ENCODE measurements at regions not wholly inside any gene's neighbourhood (a gene's known extent, or its start where the extent isn't known, plus 50 kb on each side); places are given as distances from the start of the nearest gene placed in this dataset.

GRCh38 chr5:7320701-7321301 is 75.1 kb upstream of the ADCY2 start:
- Histone ChIP-seq H3K18ac (ENCODE audit: low read depth, low read length) (no peak overlapping the region), H3K36me3 (ENCODE audit: control insufficient read depth, insufficient read depth, low read length) (no peaks in the 10 kb centered on the region), H2AK5ac (ENCODE audit: low read depth, low read length) (no peak overlapping the region), H2BK5ac (ENCODE audit: low read depth, low read length, poor library complexity, severe bottlenecking) (no peak overlapping the region), H3K4me3 (ENCODE audit: insufficient read depth, low read depth, low read length) (no peak overlapping the region), H3K9me1 (ENCODE audit: insufficient read depth, low read length) (no peaks in the 10 kb centered on the region), H4K20me1 (ENCODE audit: insufficient read depth, low read length) (no peaks in the 10 kb centered on the region), H3K9me3 (ENCODE audit: control insufficient read depth, insufficient read depth, low read length) (peaks cover 12% of the 10 kb centered on the region), H3K4me2 (ENCODE audit: low read depth, low read length) (no peak overlapping the region), H3K27me3 (ENCODE audit: control insufficient read depth, insufficient read depth, low read length) (no peaks in the 10 kb centered on the region), H2AK9ac (replicated peaks; ENCODE audit: low read depth, low read length, poor library complexity) (no peak overlapping the region), H3K4ac (ENCODE audit: low read depth, low read length) (no peak overlapping the region), H4K91ac (ENCODE audit: insufficient read depth, low read depth, low read length) (no peak overlapping the region), H4K8ac (ENCODE audit: low read depth in 2 of 2, low read length in 2 of 2) (no peak overlapping the region), H3K79me1 (ENCODE audit: low read depth in 1 of 2, low read length in 2 of 2) (no peaks in the 10 kb centered on the region), H3K14ac (replicated peaks; ENCODE audit: low read depth, low read length) (no peak overlapping the region), H3K27ac (ENCODE audit: insufficient read depth, low read length) (no peak overlapping the region), H2BK20ac (ENCODE audit: low read depth, low read length) (no peak overlapping the region), H3K4me1 (ENCODE audit: control insufficient read depth, insufficient read depth, low read length) (no peaks in the 10 kb centered on the region), H4K5ac (ENCODE audit: low read depth, low read length) (no peak overlapping the region), H3K23ac (ENCODE audit: low read depth, low read length) (no peak overlapping the region), H3K56ac (ENCODE audit: extremely low read depth, insufficient read depth, low read length) (no peak overlapping the region), H2BK120ac (ENCODE audit: low read depth, low read length) (no peak overlapping the region), H3K9ac (ENCODE audit: low read depth, low read length) (no peak overlapping the region), H2BK15ac (ENCODE audit: low read depth, low read length) (no peak overlapping the region), H2AFZ (replicated peaks; ENCODE audit: low read length, poor library complexity) (no peak overlapping the region)
- no peak for DNase-seq
- 0% methylated on average over 1 of the region's 2 CpGs; no CpG with 5 or more reads in 1 of the 2 experiments for WGBS, 2 experiments (ENCODE audit: extremely low coverage in 2 of 2, insufficient read length in 1 of 2)
- dilution Hi-C loops (cut with HindIII; ENCODE audit: low sequenced_read_pairs, unreplicated experiment) (no loop called here), intact Hi-C loops (cut with micrococcal nuclease) (no loop called here), in situ Hi-C loops (cut with MboI; ENCODE audit: low sequenced_read_pairs) (no loop called here)
- TF ChIP-seq, protein P1, sequence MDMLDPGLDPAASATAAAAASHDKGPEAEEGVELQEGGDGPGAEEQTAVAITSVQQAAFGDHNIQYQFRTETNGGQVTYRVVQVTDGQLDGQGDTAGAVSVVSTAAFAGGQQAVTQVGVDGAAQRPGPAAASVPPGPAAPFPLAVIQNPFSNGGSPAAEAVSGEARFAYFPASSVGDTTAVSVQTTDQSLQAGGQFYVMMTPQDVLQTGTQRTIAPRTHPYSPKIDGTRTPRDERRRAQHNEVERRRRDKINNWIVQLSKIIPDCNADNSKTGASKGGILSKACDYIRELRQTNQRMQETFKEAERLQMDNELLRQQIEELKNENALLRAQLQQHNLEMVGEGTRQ (IDR thresholded peaks at IDR 0.05; ENCODE audit: low read depth, low read length), result no peak
- ATAC-seq (ENCODE audit: low read depth), result no peak
- CTCF ChIA-PET, result no interaction called here
- POLR2A ChIA-PET (ENCODE audit: unreplicated experiment), result no interaction called here
- no TSS peak for BruUV-seq (replicated peaks)

All from IMR-90 (cell line).